ENCODE measurements at regions not wholly inside any gene's neighbourhood (a gene's known extent, or its start where the extent isn't known, plus 50 kb on each side); places are given as distances from the start of the nearest gene placed in this dataset.

DNA sequence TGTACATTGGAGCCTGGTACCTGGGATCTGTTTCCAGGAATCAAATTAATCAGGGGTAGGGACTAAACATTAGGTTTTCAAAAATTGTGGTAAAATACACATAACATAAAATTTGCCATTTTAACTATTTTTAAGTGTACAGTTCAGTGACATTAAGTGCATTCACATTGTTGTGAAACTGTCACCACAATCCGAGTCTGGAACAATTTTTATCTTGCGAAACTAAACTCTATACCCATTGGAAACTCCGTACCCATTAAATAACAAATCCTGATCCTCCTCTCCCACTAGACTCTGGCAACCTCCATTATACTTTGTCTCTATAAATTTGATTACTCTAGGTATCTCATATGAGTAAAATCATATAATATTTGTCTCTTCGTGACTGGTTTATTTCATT is 486.2 kb downstream of the GADD45G start:
- no peaks in the 10 kb centered on the region for H3K4me1 ChIP-seq (ENCODE audit: control insufficient read depth in 1 of 2, insufficient read depth in 2 of 2, low read length in 2 of 2)
- no peaks in the 10 kb centered on the region for H3K27me3 ChIP-seq (ENCODE audit: insufficient read depth, low read length)
- H3K4me3 ChIP-seq (ENCODE audit: low read depth, low read length) = no peak overlapping the region
- no peak overlapping the region for H4K91ac ChIP-seq (ENCODE audit: low read depth, low read length)
- no peak overlapping the region for H3K23ac ChIP-seq (ENCODE audit: low read length)
- no peak overlapping the region for H4K12ac ChIP-seq (ENCODE audit: low read depth, low read length)
- no peak overlapping the region for H3K4ac ChIP-seq (ENCODE audit: low read depth, low read length)
- H3K14ac ChIP-seq (ENCODE audit: low read length) = no peak overlapping the region
- H3K9ac ChIP-seq (ENCODE audit: low read length) = no peak overlapping the region
- H4K8ac ChIP-seq (ENCODE audit: low read depth, low read length) = no peak overlapping the region
- no peak overlapping the region for H3K4me2 ChIP-seq (ENCODE audit: low read length)
- no peak for DNase-seq
- H3K18ac ChIP-seq (ENCODE audit: low read length) = no peak overlapping the region
- no peak overlapping the region for H2BK120ac ChIP-seq (ENCODE audit: insufficient read depth, low read length, poor library complexity)
- no peaks in the 10 kb centered on the region for H3K9me3 ChIP-seq (ENCODE audit: insufficient read depth, low read depth, low read length)
- no peak overlapping the region for H2AFZ ChIP-seq (ENCODE audit: insufficient read depth, low read length, poor library complexity)
- no peaks in the 10 kb centered on the region for H3K79me2 ChIP-seq (ENCODE audit: control insufficient read depth, insufficient read depth, low read length, poor library complexity)
- H3K27ac ChIP-seq (ENCODE audit: low read depth, low read length) = no peak overlapping the region
- WGBS (ENCODE audit: extremely low coverage, insufficient coverage, insufficient read length) = no CpG with 5 or more reads among the region's 4 CpGs
- H3K36me3 ChIP-seq (ENCODE audit: control insufficient read depth in 1 of 2, insufficient read depth in 2 of 2, low read length in 2 of 2) = no peaks in the 10 kb centered on the region
- no peak overlapping the region for H2AK5ac ChIP-seq (ENCODE audit: low read length)
- H2BK5ac ChIP-seq (ENCODE audit: low read depth, low read length, poor library complexity) = no peak overlapping the region
- no peaks in the 10 kb centered on the region for H3K79me1 ChIP-seq (ENCODE audit: low read length)
- no peak overlapping the region for H2BK12ac ChIP-seq (ENCODE audit: low read length)

DNA sequence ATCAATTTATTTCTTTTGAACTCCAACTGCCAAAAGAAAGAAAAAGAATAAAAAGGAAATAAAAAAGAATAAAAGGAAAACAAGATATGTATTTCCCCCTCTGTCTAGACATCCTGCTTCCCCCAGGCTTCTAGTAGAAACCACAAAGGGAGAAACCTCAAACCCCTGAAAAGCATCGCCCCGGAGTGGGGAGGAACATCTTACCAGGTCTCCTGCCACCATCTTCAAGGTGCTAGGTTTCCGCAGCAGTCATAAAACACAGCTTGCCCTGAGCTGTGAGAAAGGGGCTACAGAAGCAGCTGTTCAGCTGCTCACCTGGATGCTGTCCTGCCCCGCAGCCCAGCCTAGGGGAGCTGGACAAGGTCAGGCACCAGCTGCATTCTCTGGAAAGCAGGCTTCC is 487.7 kb downstream of the GADD45G start:
- H3K79me2 ChIP-seq (ENCODE audit: control insufficient read depth, insufficient read depth, low read length, poor library complexity) = no peaks in the 10 kb centered on the region
- H3K4ac ChIP-seq (ENCODE audit: low read depth, low read length) = no peak overlapping the region
- H3K9ac ChIP-seq (ENCODE audit: low read length) = no peak overlapping the region
- no peak overlapping the region for H3K4me3 ChIP-seq (ENCODE audit: low read depth, low read length)
- H3K23ac ChIP-seq (ENCODE audit: low read length) = no peak overlapping the region
- H4K8ac ChIP-seq (ENCODE audit: low read depth, low read length) = no peak overlapping the region
- no peaks in the 10 kb centered on the region for H3K4me1 ChIP-seq (ENCODE audit: control insufficient read depth in 1 of 2, insufficient read depth in 2 of 2, low read length in 2 of 2)
- H3K9me3 ChIP-seq (ENCODE audit: insufficient read depth, low read depth, low read length) = no peaks in the 10 kb centered on the region
- WGBS (ENCODE audit: extremely low coverage, insufficient coverage, insufficient read length) = no CpG with 5 or more reads among the region's 4 CpGs
- H3K14ac ChIP-seq (ENCODE audit: low read length) = no peak overlapping the region
- no peak overlapping the region for H2BK5ac ChIP-seq (ENCODE audit: low read depth, low read length, poor library complexity)
- H3K27me3 ChIP-seq (ENCODE audit: insufficient read depth, low read length) = no peaks in the 10 kb centered on the region
- no peaks in the 10 kb centered on the region for H3K79me1 ChIP-seq (ENCODE audit: low read length)
- H2BK120ac ChIP-seq (ENCODE audit: insufficient read depth, low read length, poor library complexity) = no peak overlapping the region
- no peaks in the 10 kb centered on the region for H3K36me3 ChIP-seq (ENCODE audit: control insufficient read depth in 1 of 2, insufficient read depth in 2 of 2, low read length in 2 of 2)
- no peak overlapping the region for H2AFZ ChIP-seq (ENCODE audit: insufficient read depth, low read length, poor library complexity)
- no peak overlapping the region for H4K91ac ChIP-seq (ENCODE audit: low read depth, low read length)
- H4K12ac ChIP-seq (ENCODE audit: low read depth, low read length) = no peak overlapping the region
- no peak overlapping the region for H3K27ac ChIP-seq (ENCODE audit: low read depth, low read length)
- no peak overlapping the region for H3K4me2 ChIP-seq (ENCODE audit: low read length)
- no peak overlapping the region for H2AK5ac ChIP-seq (ENCODE audit: low read length)
- H2BK12ac ChIP-seq (ENCODE audit: low read length) = no peak overlapping the region
- no peak for DNase-seq
- no peak overlapping the region for H3K18ac ChIP-seq (ENCODE audit: low read length)

DNA sequence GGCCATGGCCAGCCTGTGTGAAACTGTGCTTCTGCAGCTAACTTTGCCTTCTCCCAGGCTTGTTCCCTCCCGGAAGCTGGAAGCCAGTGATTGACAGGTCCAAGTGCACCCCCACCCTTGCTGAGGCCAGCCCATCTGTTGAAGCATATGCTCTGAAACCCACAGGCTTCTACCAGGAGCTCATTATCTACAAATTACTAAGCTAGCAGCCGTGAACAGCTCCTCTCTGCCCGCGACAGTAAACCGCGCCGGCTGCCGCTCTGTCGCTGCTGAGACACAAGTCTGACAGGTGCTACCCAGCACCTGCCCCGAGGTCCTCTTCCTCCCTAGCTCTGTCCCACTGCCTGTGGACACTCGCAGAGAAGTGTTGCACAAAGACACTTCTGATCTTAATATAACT is 490.9 kb downstream of the GADD45G start:
- no CpG with 5 or more reads among the region's 11 CpGs for WGBS (ENCODE audit: extremely low coverage, insufficient coverage, insufficient read length)
- no peaks in the 10 kb centered on the region for H3K27me3 ChIP-seq (ENCODE audit: insufficient read depth, low read length)
- no peak overlapping the region for H4K8ac ChIP-seq (ENCODE audit: low read depth, low read length)
- no peak overlapping the region for H3K23ac ChIP-seq (ENCODE audit: low read length)
- no peak overlapping the region for H3K9ac ChIP-seq (ENCODE audit: low read length)
- H2AFZ ChIP-seq (ENCODE audit: insufficient read depth, low read length, poor library complexity) = no peak overlapping the region
- no peaks in the 10 kb centered on the region for H3K36me3 ChIP-seq (ENCODE audit: control insufficient read depth in 1 of 2, insufficient read depth in 2 of 2, low read length in 2 of 2)
- no peaks in the 10 kb centered on the region for H3K79me2 ChIP-seq (ENCODE audit: control insufficient read depth, insufficient read depth, low read length, poor library complexity)
- no peak for DNase-seq
- peaks cover 5% of the 10 kb centered on the region for H3K79me1 ChIP-seq (ENCODE audit: low read length)
- H2BK120ac ChIP-seq (ENCODE audit: insufficient read depth, low read length, poor library complexity) = no peak overlapping the region
- H3K14ac ChIP-seq (ENCODE audit: low read length) = no peak overlapping the region
- H3K4me3 ChIP-seq (ENCODE audit: low read depth, low read length) = no peak overlapping the region
- no peak overlapping the region for H2BK12ac ChIP-seq (ENCODE audit: low read length)
- no peak overlapping the region for H3K4me2 ChIP-seq (ENCODE audit: low read length)
- H2BK5ac ChIP-seq (ENCODE audit: low read depth, low read length, poor library complexity) = no peak overlapping the region
- H3K27ac ChIP-seq (ENCODE audit: low read depth, low read length) = no peak overlapping the region
- H4K91ac ChIP-seq (ENCODE audit: low read depth, low read length) = no peak overlapping the region
- H3K4me1 ChIP-seq (ENCODE audit: control insufficient read depth in 1 of 2, insufficient read depth in 2 of 2, low read length in 2 of 2) = no peaks in the 10 kb centered on the region
- H4K12ac ChIP-seq (ENCODE audit: low read depth, low read length) = no peak overlapping the region
- H2AK5ac ChIP-seq (ENCODE audit: low read length) = no peak overlapping the region
- no peak overlapping the region for H3K18ac ChIP-seq (ENCODE audit: low read length)
- H3K9me3 ChIP-seq (ENCODE audit: insufficient read depth, low read depth, low read length) = no peaks in the 10 kb centered on the region
- H3K4ac ChIP-seq (ENCODE audit: low read depth, low read length) = no peak overlapping the region

DNA sequence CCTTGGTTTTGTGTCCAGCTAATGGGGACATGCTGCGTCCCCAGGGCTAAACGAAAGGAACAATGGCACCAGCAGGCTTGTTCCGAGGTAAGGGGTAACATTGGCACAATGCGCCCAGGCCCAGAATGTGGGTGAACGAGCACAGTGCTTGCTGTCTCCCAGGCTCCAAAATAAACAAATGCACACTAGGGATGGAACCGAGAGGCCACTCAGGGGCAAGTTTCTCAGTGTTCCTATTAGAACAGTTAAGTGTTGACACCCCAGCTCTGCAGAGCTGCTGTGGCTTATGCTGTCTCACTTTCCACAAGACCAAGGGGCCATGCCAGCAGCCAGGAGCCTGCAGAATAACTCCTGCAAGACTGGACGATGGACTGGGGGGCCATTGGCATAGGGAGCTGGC is 492.4 kb downstream of the GADD45G start:
- Histone ChIP-seq H3K14ac (ENCODE audit: low read length) (no peak overlapping the region), H3K36me3 (ENCODE audit: control insufficient read depth in 1 of 2, insufficient read depth in 2 of 2, low read length in 2 of 2) (no peaks in the 10 kb centered on the region), H2BK5ac (ENCODE audit: low read depth, low read length, poor library complexity) (no peak overlapping the region), H3K27ac (ENCODE audit: low read depth, low read length) (no peak overlapping the region), H2BK12ac (ENCODE audit: low read length) (no peak overlapping the region), H2AK5ac (ENCODE audit: low read length) (no peak overlapping the region), H3K27me3 (ENCODE audit: insufficient read depth, low read length) (no peaks in the 10 kb centered on the region), H3K9me3 (ENCODE audit: insufficient read depth, low read depth, low read length) (no peaks in the 10 kb centered on the region), H3K79me2 (ENCODE audit: control insufficient read depth, insufficient read depth, low read length, poor library complexity) (no peaks in the 10 kb centered on the region), H3K9ac (ENCODE audit: low read length) (no peak overlapping the region), H2BK120ac (ENCODE audit: insufficient read depth, low read length, poor library complexity) (no peak overlapping the region), H3K4me3 (ENCODE audit: low read depth, low read length) (no peak overlapping the region), H3K18ac (ENCODE audit: low read length) (no peak overlapping the region), H3K79me1 (ENCODE audit: low read length) (peaks cover 5% of the 10 kb centered on the region), H3K4ac (ENCODE audit: low read depth, low read length) (no peak overlapping the region), H4K12ac (ENCODE audit: low read depth, low read length) (no peak overlapping the region), H2AFZ (ENCODE audit: insufficient read depth, low read length, poor library complexity) (no peak overlapping the region), H3K4me2 (ENCODE audit: low read length) (no peak overlapping the region), H3K4me1 (ENCODE audit: control insufficient read depth in 1 of 2, insufficient read depth in 2 of 2, low read length in 2 of 2) (no peaks in the 10 kb centered on the region), H4K8ac (ENCODE audit: low read depth, low read length) (no peak overlapping the region), H3K23ac (ENCODE audit: low read length) (no peak overlapping the region), H4K91ac (ENCODE audit: low read depth, low read length) (no peak overlapping the region)
- DNase-seq = no peak
- WGBS (ENCODE audit: extremely low coverage, insufficient coverage, insufficient read length) = no CpG with 5 or more reads among the region's 7 CpGs
